DOHH2 (cell line): ENCODE measurements at regions not wholly inside any gene's neighbourhood (a gene's known extent, or its start where the extent isn't known, plus 50 kb on each side); places are given as distances from the start of the nearest gene placed in this dataset.

Experiments
- CTCF ChIP-seq: fragments of 200-600 bp; sonication (generic); IDR thresholded peaks from one replicate; pipeline ENCODE4 v1.5.1; 2014; ENCODE audit warnings: antibody characterized with exemption, mild to moderate bottlenecking, low read depth, low read length; ENCODE audit not compliant: poor library complexity, severe bottlenecking
- EZH2phosphoT487 ChIP-seq: fragments of 200-600 bp; sonication (generic); IDR thresholded peaks from 2 replicates; pipeline ENCODE4 v1.6.1; 2017; ENCODE audit warnings: borderline replicate concordance, mild to moderate bottlenecking, antibody characterized with exemption, low read length, moderate library complexity, mixed read lengths

DNA sequence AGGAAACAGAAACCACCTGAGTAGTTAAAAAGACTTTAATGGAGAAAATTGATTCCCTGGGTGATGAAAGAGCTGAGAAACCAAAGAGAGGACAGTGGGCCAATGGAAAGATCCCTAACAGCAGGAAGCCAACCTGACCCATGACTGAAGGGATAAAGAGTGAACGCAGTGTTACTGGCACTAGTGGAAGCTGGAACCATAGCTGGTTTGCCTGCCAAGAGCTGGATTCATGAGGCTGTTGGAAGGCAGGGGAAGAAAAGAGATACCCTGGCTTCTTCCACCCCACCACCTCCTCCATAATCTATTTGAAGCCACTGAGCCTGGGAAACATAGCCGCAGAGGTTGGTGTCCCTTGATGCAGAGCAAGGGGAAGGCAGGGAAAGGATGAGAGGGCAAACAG, 125.5 kb upstream of the PRKD1 start:
- no peak for TF ChIP-seq CTCF
- TF ChIP-seq EZH2phosphoT487 = no peak
